SK-N-SH (cell line): ENCODE measurements at regions not wholly inside any gene's neighbourhood (a gene's known extent, or its start where the extent isn't known, plus 50 kb on each side); places are given as distances from the start of the nearest gene placed in this dataset.

Source experiments
- CTCF ChIA-PET: fragments of 300-600, 350-600 bp; formaldehyde crosslinking; extraction: SDS; loops from one replicate; lab custom pipeline; 2021; lab: Yijun Ruan, JAX
- POLR2A ChIA-PET: fragments of 350-600 bp; sonication (Branson Sonifier 250); formaldehyde crosslinking; extraction: SDS; loops from one replicate; lab custom pipeline; 2020; ENCODE audit warnings: antibody characterized with exemption, inconsistent platforms; lab: Yijun Ruan, JAX
- DNase-seq: peaks from one replicate; pipeline ENCODE4 v3.0.0; 2012
- H2AFZ ChIP-seq: fragments of 200-600 bp; sonication (generic); 2 replicates; pipeline ENCODE4 v1.8.1; 2016; ENCODE audit warnings: antibody characterized with exemption, mild to moderate bottlenecking, low read depth
- H3F3A ChIP-seq: fragments of 200-600 bp; sonication (generic); replicated peaks from 2 replicates; pipeline ENCODE3; 2016; ENCODE audit warnings: antibody characterized with exemption, mild to moderate bottlenecking; ENCODE audit not compliant: insufficient read depth
- H3K27ac ChIP-seq, 2 experiments: fragments of 200-500 bp in 1 of 2; fragments of 200-600 bp in 1 of 2; sonication (Bioruptor generic) in 1 of 2; sonication (generic), shearing (Covaris generic) in 1 of 2; 2 replicates each; pipeline versions ENCODE4 v1.5.1 to v1.6.1; 2014 to 2016; ENCODE audit warnings: low read depth in 2 of 2, inconsistent platforms in 1 of 2, low read length in 1 of 2, mild to moderate bottlenecking in 1 of 2, mixed read lengths in 1 of 2
- H3K27me3 ChIP-seq: fragments of 200-600 bp; sonication (generic), shearing (Covaris generic); 2 replicates; pipeline ENCODE4 v1.6.1; 2016; ENCODE audit warnings: mixed run types; ENCODE audit not compliant: insufficient read depth
- H3K36me3 ChIP-seq, 2 experiments: fragments of 200-500 bp in 1 of 2; fragments of 200-600 bp in 1 of 2; sonication (Bioruptor generic) in 1 of 2; sonication (generic) in 1 of 2; replicated peaks in 1 of 2; 2 replicates each; pipeline versions ENCODE3 to v1.5.1; 2014 to 2016; ENCODE audit warnings: low read length in 1 of 2, mild to moderate bottlenecking in 1 of 2; ENCODE audit not compliant: insufficient read depth in 2 of 2, control insufficient read depth in 1 of 2
- H3K4me1 ChIP-seq, 2 experiments: fragments of 200-500 bp in 1 of 2; fragments of 200-600 bp in 1 of 2; sonication (Bioruptor generic) in 1 of 2; sonication (generic), shearing (Covaris generic) in 1 of 2; 2 replicates each; pipeline versions ENCODE4 v1.5.1 to v1.6.1; 2014 to 2016; ENCODE audit warnings: low read depth in 1 of 2, low read length in 1 of 2, mixed run types in 1 of 2; ENCODE audit not compliant: insufficient read depth in 2 of 2, control insufficient read depth in 1 of 2
- H3K4me2 ChIP-seq: fragments of 200-600 bp; sonication (generic), shearing (Covaris generic); 2 replicates; pipeline ENCODE4 v1.6.1; 2017; ENCODE audit warnings: mixed run types
- H3K4me3 ChIP-seq, 2 experiments: fragments of 200-500 bp in 1 of 2; fragments of 200-600 bp in 1 of 2; sonication (Bioruptor generic) in 1 of 2; sonication (generic), shearing (Covaris generic) in 1 of 2; 2 replicates each; pipeline versions ENCODE4 v1.5.1 to v1.8.1; 2014 to 2016; ENCODE audit warnings: low read depth in 2 of 2, inconsistent platforms in 1 of 2, low read length in 1 of 2, mild to moderate bottlenecking in 1 of 2, mixed read lengths in 1 of 2, moderate library complexity in 1 of 2
- H3K79me2 ChIP-seq: fragments of 200-600 bp; sonication (generic); 2 replicates; pipeline ENCODE4 v1.8.1; 2017; ENCODE audit warnings: mild to moderate bottlenecking; ENCODE audit not compliant: insufficient read depth
- H3K9ac ChIP-seq: fragments of 200-600 bp; sonication (generic); 2 replicates; pipeline ENCODE4 v1.6.1; 2017; ENCODE audit warnings: mixed run types
- H3K9me2 ChIP-seq: fragments of 200-600 bp; sonication (generic); 2 replicates; pipeline ENCODE4 v1.6.1; 2017; ENCODE audit warnings: mixed run types
- H3K9me3 ChIP-seq: fragments of 200-600 bp; sonication (generic); 2 replicates; pipeline ENCODE4 v1.6.1; 2017; ENCODE audit warnings: mixed run types, mild to moderate bottlenecking, moderate library complexity
- H4K20me1 ChIP-seq: fragments of 200-600 bp; sonication (generic); 2 replicates; pipeline ENCODE4 v1.6.1; 2017; ENCODE audit warnings: mild to moderate bottlenecking, mixed run types; ENCODE audit not compliant: insufficient read depth
- CHD2 ChIP-seq: fragments of 150-350 bp; IDR thresholded peaks from 2 replicates; pipeline ENCODE4 v1.6.1; 2018; ENCODE audit warnings: low read length; ENCODE audit not compliant: partially characterized antibody
- CTCF ChIP-seq: fragments of 200-600 bp; sonication (generic); IDR thresholded peaks from 2 replicates; pipeline ENCODE4 v1.6.1; 2017; ENCODE audit warnings: antibody characterized with exemption, mild to moderate bottlenecking, moderate library complexity
- EP300 ChIP-seq, 2 experiments: IDR thresholded peaks; 2 replicates each; pipeline versions ENCODE4 v1.4.0 to v1.6.1; 2012; ENCODE audit warnings: borderline replicate concordance in 1 of 2, low read depth in 1 of 2, low read length in 1 of 2
- FOXM1 ChIP-seq: IDR thresholded peaks from 2 replicates; pipeline ENCODE4 v1.4.0; 2012; ENCODE audit warnings: low read depth, mild to moderate bottlenecking
- MXI1 ChIP-seq: IDR thresholded peaks from 2 replicates; pipeline ENCODE4 v1.6.1; 2012; ENCODE audit warnings: mild to moderate bottlenecking, low read depth, low read length, improper control_type of control experiment
- PBX3 ChIP-seq: IDR thresholded peaks from 2 replicates; pipeline ENCODE4; 2012
- POLR2AphosphoS5 ChIP-seq: IDR thresholded peaks from 2 replicates; pipeline ENCODE4 v1.6.1; 2012; ENCODE audit warnings: low read depth, low read length
- SIN3A ChIP-seq: IDR thresholded peaks from 2 replicates; pipeline ENCODE4 v1.6.1; 2012; ENCODE audit warnings: low read depth, mild to moderate bottlenecking, low read length, moderate library complexity, borderline replicate concordance
- SMC3 ChIP-seq: IDR thresholded peaks from 2 replicates; pipeline ENCODE4 v1.6.1; 2012; ENCODE audit warnings: low read depth, low read length, improper control_type of control experiment
- ZBTB33 ChIP-seq: IDR thresholded peaks from 2 replicates; pipeline ENCODE4 v1.4.0; 2012; ENCODE audit warnings: low read depth, borderline replicate concordance
- WGBS: methylation state at CpG from one replicate; pipeline ENCODE4 v1.1.6; 2017; ENCODE audit warnings: low lambda C conversion rate; 5-methylcytosine and 5-hydroxymethylcytosine counted together
- TF ChIP-seq, protein P1 (sequence below): fragments of 150-350 bp; IDR thresholded peaks from 2 replicates; pipeline ENCODE4 v1.6.1; 2016; ENCODE audit warnings: mild to moderate bottlenecking, low read depth, low read length
- TF ChIP-seq, protein P2 (sequence below): IDR thresholded peaks from 2 replicates; pipeline ENCODE4 v1.4.0; 2012; ENCODE audit warnings: low read depth

GRCh38 chr2:8080063-8080462 lies 601.8 kb upstream of the ID2 start:
- Histone ChIP-seq H3K36me3 (no peaks in the 10 kb centered on the region), H2AFZ (no peak overlapping the region), H3K4me3 (no peak overlapping the region), H3K4me1 (no peaks in the 10 kb centered on the region; a peak in 1 of 4 replicates), H3K9ac (no peak overlapping the region), H3K79me2 (no peaks in the 10 kb centered on the region), H3K9me3 (no peaks in the 10 kb centered on the region), H4K20me1 (no peaks in the 10 kb centered on the region), H3F3A (no peaks in the 10 kb centered on the region), H3K4me2 (no peak overlapping the region), H3K27me3 (no peaks in the 10 kb centered on the region), H3K27ac (no peak overlapping the region), H3K9me2 (no peaks in the 10 kb centered on the region)
- POLR2A ChIA-PET = no interaction called here
- no peak for DNase-seq
- TF ChIP-seq, protein P1, sequence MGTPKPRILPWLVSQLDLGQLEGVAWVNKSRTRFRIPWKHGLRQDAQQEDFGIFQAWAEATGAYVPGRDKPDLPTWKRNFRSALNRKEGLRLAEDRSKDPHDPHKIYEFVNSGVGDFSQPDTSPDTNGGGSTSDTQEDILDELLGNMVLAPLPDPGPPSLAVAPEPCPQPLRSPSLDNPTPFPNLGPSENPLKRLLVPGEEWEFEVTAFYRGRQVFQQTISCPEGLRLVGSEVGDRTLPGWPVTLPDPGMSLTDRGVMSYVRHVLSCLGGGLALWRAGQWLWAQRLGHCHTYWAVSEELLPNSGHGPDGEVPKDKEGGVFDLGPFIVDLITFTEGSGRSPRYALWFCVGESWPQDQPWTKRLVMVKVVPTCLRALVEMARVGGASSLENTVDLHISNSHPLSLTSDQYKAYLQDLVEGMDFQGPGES = no peak
- no peak for TF ChIP-seq FOXM1
- TF ChIP-seq EP300 (IDR thresholded peaks at IDR 0.05; ENCODE audit: borderline replicate concordance in 1 of 2, low read depth in 1 of 2, low read length in 1 of 2) = no peak
- TF ChIP-seq PBX3 = no peak
- no peak for TF ChIP-seq CHD2
- no peak for TF ChIP-seq ZBTB33
- no peak for TF ChIP-seq SMC3
- CTCF ChIA-PET = interaction anchor here (1.0 kb wide), 1 partner anchor 17 kb away, joined by 5 read pairs; no protein-coding TSS in a partner anchor

- no peaks in the 10 kb centered on the region for H3K79me2 ChIP-seq
- TF ChIP-seq CTCF = no peak
- no peak for TF ChIP-seq ZBTB33
- TF ChIP-seq MXI1 = no peak
- TF ChIP-seq FOXM1 = no peak
- no peak for TF ChIP-seq SIN3A
- no peak for TF ChIP-seq PBX3
- TF ChIP-seq, protein P2, sequence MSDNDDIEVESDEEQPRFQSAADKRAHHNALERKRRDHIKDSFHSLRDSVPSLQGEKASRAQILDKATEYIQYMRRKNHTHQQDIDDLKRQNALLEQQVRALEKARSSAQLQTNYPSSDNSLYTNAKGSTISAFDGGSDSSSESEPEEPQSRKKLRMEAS = no peak
- no peak for TF ChIP-seq POLR2AphosphoS5
- TF ChIP-seq EP300 (IDR thresholded peaks at IDR 0.05; ENCODE audit: borderline replicate concordance in 1 of 2, low read depth in 1 of 2, low read length in 1 of 2) = no peak
- H3K27me3 ChIP-seq = no peaks in the 10 kb centered on the region
- no peak overlapping the region for H3K4me2 ChIP-seq
- no peak for DNase-seq
- H3K4me3 ChIP-seq = no peak overlapping the region
- H3K9ac ChIP-seq = no peak overlapping the region
- H3K9me3 ChIP-seq = no peaks in the 10 kb centered on the region
- no peak overlapping the region for H2AFZ ChIP-seq
- no peak overlapping the region for H3K27ac ChIP-seq
- H3K4me1 ChIP-seq = no peaks in the 10 kb centered on the region; a peak in 1 of 4 replicates
- no peaks in the 10 kb centered on the region for H3F3A ChIP-seq
- H4K20me1 ChIP-seq = no peaks in the 10 kb centered on the region
- no peaks in the 10 kb centered on the region for H3K36me3 ChIP-seq
- no peaks in the 10 kb centered on the region for H3K9me2 ChIP-seq
- WGBS = 79% methylated on average over 5 of the region's 5 CpGs
- POLR2A ChIA-PET = no interaction called here
- CTCF ChIA-PET = interaction anchor here (0.8 to 1.0 kb wide), 2 partner anchors 16 to 984 kb away, joined by 4 to 5 read pairs; no protein-coding TSS in a partner anchor
Observed at GRCh38 chr2:8081130-8081529, 600.7 kb upstream of the ID2 start.
